Activated T-helper 1 cell treated with Interleukin-2 at 50 U/mL for 16 hours (primary cell): ENCODE measurements at regions not wholly inside any gene's neighbourhood (a gene's known extent, or its start where the extent isn't known, plus 50 kb on each side); places are given as distances from the start of the nearest gene placed in this dataset.

Experiments
- DNase-seq: peaks from one replicate; pipeline ENCODE4 v3.0.0-alpha.2; 2020; ENCODE audit warnings: low read depth

DNA sequence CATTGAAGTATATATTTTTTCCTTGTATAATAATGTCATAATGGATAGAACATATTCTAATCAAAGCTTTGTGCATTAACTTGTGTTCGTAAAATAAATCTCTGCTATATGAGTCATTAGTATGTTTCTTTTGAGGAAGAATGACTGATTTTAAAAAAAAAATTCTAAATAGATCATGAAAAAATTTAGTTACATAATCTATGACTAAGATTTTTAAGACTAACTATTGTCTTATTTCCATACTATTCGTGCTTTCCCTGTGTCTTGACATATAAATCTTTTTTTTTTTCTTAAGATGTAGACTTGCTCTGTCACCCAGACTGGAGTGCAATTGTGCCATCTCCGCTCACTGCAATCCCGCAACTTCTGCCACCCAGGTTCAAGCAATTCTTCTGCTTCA is 226.1 kb downstream of the DSEL start:
- DNase-seq = no peak

DNA sequence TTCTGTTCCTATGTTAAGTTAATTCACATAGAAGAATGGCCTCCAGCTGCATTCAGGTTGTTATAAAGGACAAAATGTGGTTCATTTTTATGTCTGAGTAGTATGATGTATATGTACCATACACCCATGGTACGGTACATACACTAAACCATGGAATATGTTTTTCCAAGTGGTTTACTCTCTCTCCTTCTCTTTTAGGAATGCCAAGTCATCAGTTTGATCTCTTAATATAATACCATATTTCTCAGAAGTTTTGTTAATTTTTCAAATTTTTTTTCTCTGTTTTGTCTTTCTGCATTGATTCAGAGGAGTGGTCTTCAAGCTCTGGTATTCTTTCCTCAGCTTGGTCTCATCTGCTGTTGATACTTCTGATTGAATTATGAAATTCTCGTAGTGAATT is 230.9 kb downstream of the DSEL start:
- no peak for DNase-seq

- no peak for DNase-seq
These were observed 233.7 kb downstream of the DSEL start for GRCh38 chr18:67282796-67283195.

- DNase-seq = no peak
These were observed 234.8 kb downstream of the DSEL start for GRCh38 chr18:67281746-67282145.

DNA sequence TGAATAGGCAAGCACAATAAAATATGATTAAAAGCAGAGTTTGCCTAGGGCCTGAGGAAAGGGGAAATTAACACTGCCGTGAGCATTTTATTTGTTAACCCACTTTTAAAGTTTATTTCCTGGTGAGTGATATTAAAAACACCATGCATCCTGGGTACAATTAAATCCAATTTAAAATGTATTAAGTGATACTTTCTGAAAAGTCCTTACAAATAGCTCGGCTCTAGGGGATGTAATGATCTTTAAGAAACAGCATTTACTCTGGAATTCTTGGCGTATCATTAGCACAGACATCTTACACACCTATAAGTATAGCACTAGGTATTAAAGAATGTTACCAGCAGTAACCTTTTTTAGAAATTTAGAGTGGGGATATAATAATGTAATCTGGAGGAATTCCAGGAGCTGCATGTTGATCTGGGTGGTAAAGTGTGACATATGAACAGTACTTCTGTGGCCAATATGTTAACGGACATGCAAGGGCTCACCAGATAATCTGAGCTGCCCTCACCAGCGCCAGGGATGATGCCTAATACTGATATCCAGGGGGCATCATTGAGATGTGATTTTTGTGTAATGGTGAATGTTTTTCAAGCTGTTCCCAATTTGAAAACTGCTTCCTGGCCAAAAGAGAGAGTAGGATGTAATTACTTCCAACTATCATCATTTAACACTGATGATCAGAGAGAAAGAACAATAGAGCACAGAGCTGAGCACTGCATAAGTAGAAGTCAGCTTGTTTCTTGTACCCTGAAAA is 235.9 kb downstream of the DSEL start:
- DNase-seq = no peak

GRCh38 chr18:67279988-67280387 is 236.5 kb downstream of the DSEL start:
- no peak for DNase-seq

GRCh38 chr18:67278984-67279383 is 237.5 kb downstream of the DSEL start:
- DNase-seq = no peak

DNA sequence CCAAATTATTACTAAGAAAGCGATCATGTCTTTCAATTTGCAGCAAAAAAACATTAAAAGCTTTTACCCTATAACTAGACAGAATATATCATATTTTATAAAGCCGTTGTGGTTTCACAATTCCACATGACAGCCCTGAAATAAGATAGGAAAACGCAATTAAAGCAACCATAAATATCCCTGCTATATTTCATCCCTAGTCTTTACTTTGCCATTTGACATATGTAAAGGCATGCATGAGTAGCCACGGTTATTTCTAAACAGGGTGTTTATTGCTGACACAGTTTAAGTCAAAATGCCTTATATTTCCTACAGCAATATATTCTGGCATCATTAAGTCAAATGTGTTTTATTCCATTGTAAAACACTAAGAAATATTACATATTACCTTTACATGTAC is 239.9 kb downstream of the DSEL start:
- no peak for DNase-seq

DNA sequence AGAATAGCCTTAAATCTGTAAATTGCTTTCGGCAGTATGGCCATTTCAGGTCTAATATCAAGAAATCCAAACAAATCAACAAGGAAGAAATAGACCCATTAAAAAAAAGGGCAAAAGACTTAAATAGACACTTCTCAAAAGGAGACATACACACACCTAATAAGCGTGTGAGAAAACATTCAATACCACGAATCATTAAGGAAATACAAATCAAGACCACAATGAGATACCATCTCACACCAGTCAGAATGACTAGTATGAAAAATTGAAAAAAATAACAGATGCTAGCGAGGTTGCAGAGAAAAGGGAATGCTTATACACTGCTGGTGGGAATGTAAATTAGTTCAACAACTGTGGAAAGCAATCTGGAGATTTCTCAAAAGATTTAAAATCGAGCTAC is 243.2 kb downstream of the DSEL start:
- DNase-seq = no peak

DNA sequence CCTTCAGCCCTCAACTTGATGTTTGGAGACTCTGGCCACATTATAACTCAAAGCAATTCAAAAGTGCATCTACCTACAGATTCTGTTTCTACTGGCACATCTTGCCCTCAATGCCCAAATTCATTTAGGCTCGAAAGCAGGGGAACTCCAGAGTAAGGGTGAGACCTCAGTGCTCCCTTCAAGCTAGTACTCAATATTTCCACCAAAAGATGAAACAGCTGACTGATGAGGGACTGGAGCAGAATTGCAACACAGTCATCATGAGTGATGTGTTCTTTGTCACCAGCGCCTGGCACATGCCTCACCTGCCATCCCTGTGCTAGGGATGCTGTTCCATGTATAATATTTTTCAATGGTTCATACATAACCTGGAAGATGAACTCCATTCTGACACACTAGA is 247.3 kb downstream of the DSEL start:
- no peak for DNase-seq

DNA sequence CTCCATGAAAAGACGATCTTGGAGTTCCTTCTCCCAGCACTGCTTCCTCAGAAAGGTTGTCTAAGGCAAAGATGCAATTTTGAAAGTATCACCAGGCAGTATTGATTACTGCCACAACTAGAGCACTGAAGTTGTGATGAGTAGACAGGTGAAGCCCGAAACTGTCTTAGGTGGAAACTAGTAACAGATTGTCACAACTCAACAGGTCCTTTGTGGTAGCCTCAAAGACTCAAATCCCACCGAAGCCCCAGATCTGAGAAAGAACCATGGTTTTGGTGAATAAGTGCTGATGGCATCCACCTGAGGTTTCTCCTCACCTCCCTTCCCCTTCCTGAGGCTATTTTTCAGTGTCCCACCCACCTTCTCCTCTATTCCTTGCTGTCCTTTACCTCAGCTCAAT is 248.0 kb downstream of the DSEL start:
- no peak for DNase-seq

DNA sequence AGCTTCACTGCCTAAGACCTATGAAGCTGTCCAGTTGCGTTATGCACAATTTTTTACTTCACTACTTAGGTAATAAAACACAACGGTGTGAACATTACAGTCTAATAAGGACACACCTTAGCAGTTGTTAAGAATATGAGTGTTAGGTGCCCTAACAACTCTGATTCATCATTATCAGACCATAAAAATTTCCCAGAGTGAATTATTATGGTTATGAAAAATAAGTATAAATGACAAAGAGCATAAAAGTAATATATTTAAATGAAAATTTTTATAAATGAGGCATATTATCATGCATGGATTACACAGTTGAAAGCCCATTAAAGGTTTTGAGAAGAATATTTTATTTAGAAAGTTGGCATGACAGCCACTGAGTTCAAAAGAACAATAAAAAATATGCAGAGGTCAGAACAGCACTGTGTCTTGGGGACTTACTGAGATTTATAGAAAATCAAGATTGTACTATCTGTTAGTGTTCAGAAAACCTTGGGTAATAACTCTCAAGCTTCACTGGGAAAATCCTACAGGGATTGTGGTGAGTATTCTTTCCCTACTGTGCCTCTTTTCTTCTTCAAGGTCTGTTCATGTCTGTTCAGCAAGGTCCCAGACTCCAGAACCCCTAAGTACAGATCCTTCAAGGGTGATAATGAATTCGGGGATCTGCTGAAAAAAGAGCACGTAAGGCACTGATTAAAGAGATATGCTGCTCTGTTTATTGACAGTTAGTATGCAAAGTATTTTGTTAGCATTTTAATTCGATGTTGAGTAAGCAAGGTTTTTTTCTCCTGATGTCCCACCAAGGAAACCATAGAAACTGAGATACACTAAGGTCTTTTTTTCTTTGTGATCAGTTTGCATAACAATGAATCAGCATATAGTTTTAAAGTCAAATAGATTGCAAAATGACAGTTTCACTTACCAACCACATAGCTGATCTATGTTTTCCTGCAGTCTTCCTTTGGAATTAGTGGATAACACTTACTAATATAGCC is 250.0 kb downstream of the DSEL start:
- no peak for DNase-seq

GRCh38 chr18:67265464-67266245 is 250.9 kb downstream of the DSEL start:
- no peak for DNase-seq

DNA sequence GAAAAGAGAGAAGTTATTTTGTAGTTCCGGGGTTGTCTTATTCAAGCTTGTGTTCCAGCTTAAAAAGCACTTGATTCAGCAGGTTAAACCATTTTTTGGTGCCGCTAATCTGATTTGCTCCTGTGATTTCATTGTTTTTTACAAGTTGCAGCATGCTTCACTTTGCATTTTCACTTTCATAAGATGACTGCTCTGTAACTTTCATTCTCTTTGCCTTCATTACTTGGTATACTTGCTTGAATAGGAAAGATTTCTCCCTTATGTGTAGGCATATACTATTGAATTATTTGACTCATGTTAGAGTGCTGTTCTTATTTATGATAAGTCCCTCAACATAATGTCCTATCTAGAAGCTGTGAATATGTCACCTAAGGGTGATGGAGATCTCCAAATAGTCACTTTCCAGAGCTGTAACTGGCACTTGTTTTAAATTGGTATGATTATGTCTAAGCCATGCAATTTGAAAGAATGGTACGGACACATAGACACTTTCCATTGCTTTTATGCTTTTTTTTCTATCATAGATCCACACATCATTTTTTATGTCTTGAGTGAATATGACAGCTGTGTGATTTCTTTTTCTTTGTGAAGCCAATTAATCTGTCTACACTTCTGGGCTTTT is 254.5 kb downstream of the DSEL start:
- no peak for DNase-seq

GRCh38 chr18:67260841-67261240 is 255.7 kb downstream of the DSEL start:
- no peak for DNase-seq

GRCh38 chr18:67250776-67251424 is 265.6 kb downstream of the DSEL start:
- no peak for DNase-seq

DNA sequence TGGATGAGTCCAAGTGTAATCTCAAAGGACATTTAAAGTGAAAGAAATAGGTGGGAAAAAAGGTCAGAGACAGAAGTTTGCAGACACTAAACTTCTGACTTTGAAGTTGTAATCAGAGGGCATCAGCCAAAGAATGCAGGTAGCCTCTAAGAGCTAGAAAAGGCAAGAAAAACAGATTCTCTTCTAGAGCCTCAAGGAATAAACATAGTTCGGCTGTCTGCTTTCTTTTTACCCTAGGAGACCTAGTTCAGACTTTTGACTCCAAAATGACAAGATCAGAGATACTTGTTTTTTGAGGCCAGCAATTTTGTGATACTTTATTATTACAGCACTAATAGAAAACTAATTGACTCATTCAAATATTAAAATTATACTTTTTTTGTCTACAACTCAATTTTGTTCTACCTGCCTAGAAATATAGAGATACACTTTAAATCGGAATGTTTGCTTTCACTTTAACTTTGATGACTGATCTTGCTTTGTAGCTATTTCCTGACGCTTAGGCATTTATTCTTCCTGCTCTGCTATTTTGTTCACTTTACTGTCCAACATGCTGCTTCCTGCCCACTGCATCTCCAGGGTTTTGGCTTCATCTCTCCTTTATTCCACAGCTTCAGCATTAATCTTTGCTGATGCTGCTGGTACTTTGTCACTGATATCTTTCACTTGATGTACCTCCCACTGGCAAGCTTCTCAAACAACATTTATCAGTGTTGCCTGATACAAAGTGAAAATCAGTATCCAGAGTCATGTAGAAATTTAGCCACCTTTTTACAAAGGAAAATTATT is 272.5 kb downstream of the DSEL start:
- DNase-seq = no peak

DNA sequence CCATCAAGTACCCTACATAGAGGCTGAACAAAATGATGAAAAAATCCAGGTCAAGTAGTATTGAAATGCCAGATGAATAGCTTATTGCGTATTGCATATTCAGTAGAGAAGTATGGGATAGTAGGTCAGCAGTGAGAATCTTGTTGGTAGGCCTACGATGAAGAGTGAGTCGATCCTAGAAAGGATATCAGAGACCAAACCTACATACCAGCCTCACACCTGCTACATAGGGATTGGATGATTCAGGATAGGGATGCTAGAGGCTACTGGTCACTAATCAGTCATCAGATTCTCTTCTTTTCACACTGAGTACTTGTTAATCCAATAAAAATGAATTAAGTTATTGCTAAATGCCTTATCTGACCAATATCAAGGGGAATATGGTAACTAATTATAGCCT is 274.5 kb downstream of the DSEL start:
- no peak for DNase-seq

DNA sequence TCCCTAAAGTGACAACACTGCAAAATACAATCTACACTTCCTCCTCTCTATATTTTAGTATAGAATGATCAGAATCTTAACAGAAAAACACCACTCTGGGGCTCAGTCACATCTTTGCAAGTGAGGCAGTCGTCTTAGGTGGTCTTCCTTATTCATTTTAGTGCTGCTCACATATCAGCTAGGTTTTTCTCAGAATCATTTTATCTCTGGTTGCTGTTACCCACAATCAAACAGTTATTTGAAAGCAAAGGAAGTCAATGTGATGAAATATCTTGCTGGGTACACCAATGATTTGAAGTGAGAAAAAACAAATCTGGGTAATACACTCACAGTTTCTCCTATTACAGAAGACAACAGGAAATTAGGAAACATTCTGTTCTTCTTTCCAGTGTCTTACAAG is 275.2 kb downstream of the DSEL start:
- DNase-seq = no peak

GRCh38 chr18:67239826-67240225 is 276.7 kb downstream of the DSEL start:
- DNase-seq = no peak

DNA sequence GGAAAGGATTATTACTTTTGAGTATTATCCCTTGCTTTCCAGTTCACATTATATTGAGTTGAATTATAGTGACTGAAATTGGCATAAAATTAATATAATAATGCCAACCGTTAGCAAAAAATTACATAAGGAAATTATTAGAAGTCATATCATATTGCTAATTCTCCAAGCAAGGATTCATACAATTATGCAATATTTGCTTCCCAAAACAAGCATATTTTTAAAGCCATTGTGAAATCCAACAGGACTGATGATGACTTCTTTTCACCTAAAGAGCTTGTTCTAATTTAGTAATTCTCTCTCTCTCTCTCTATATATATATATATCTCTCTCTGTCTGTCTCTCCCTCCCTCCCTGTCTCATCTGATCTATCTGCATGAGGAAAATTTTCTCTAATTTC is 283.5 kb downstream of the DSEL start:
- DNase-seq = no peak
